Coronary artery (tissue), 2 donors: ENCODE measurements at regions not wholly inside any gene's neighbourhood (a gene's known extent, or its start where the extent isn't known, plus 50 kb on each side); places are given as distances from the start of the nearest gene placed in this dataset.
A peak's percentile ranks its signal among the peaks of the same experiment; 100 is the strongest.

Source experiments
- DNase-seq: peaks from one replicate; pipeline ENCODE4 v3.0.0-alpha.2; 2017; ENCODE audit warnings: low spot score
- H3K27ac ChIP-seq, 2 donors: fragments of 200-600 bp; sonication (generic); one replicate each; pipeline ENCODE4 v1.5.1; 2016 to 2019
- H3K4me3 ChIP-seq: fragments of 200-600 bp; sonication (generic); 2 replicates; pipeline ENCODE4 v1.5.1; 2016; ENCODE audit warnings: mild to moderate bottlenecking, moderate library complexity
- CTCF ChIP-seq: fragments of 200-600 bp; sonication (generic); IDR thresholded peaks from one replicate; pipeline ENCODE4 v1.5.1; 2019; ENCODE audit warnings: antibody characterized with exemption

- Histone ChIP-seq H3K4me3 (no peak overlapping the region), H3K27ac (no peak overlapping the region)
- DNase-seq: no peak
- TF ChIP-seq CTCF: no peak
These were observed 59.7 kb upstream of the ARID2 start for GRCh38 chr12:45669792-45670191.

GRCh38 chr12:45670346-45671065 lies 59.0 kb upstream of the ARID2 start:
- no peak for DNase-seq
- no peak overlapping the region for H3K4me3 ChIP-seq
- H3K27ac ChIP-seq: no peak overlapping the region
- TF ChIP-seq CTCF: no peak

GRCh38 chr12:45671254-45671653 lies 58.3 kb upstream of the ARID2 start:
- no peak for DNase-seq
- Histone ChIP-seq H3K27ac (peak overlapping the region in 1 of 2 donors; percentile 49), H3K4me3 (no peak overlapping the region)
- TF ChIP-seq CTCF: no peak

- no peak for TF ChIP-seq CTCF
- H3K27ac ChIP-seq: peak overlapping the region; percentile 23 to 35
- no peak overlapping the region for H3K4me3 ChIP-seq
- DNase-seq: no peak
These were observed 55.1 kb upstream of the ARID2 start for GRCh38 chr12:45674181-45674977.

- Histone ChIP-seq H3K4me3 (no peak overlapping the region), H3K27ac (no peak overlapping the region)
- DNase-seq: no peak
- no peak for TF ChIP-seq CTCF
These were observed 54.0 kb upstream of the ARID2 start for GRCh38 chr12:45675534-45675933.
